ENCODE measurements at regions not wholly inside any gene's neighbourhood (a gene's known extent, or its start where the extent isn't known, plus 50 kb on each side); places are given as distances from the start of the nearest gene placed in this dataset.
"Not testable (repeated sequence)": the region's sequence is repeated elsewhere in the genome, so short reads cannot be mapped to it uniquely, and the experiment has no call there.

DNA sequence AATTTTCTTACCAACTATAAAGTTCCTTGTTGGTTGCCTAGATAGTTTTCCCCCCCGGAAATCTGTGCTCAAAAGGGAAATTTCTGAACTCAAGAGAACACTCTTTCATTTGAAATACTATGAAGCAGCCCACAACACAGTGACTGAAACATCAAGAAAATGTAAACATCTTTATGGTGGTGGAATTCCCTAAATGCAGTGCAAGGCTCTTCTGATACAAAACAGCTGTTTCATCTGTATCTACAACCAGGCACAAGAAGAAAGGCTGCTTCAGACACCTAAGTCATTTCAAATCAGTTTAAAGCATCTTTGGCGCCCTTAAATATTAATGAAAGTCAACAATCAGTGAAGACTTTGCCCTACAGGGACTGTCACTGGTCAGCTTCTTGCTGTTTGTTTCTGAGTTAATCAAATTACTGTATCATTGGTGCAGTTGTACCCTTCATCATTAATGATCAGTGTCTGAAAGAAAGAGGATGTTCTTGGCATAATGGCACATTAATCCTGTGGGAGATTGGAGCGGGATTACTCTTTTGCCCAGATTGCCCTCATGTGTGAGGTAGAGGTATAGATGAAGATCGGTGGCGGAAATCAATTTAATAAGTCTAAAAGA lies 947.0 kb downstream of the NR2F1-AS1 start:
- Histone ChIP-seq H3K4me1 (no peaks in the 10 kb centered on the region), H3K9me3 (no peaks in the 10 kb centered on the region), H3K4me3 (replicated peaks in 1 of 3) (no peak overlapping the region), H3K36me3 (no peaks in the 10 kb centered on the region), H3K27me3 (no peaks in the 10 kb centered on the region), H3K27ac (no peak overlapping the region)
- TF ChIP-seq, protein P1, sequence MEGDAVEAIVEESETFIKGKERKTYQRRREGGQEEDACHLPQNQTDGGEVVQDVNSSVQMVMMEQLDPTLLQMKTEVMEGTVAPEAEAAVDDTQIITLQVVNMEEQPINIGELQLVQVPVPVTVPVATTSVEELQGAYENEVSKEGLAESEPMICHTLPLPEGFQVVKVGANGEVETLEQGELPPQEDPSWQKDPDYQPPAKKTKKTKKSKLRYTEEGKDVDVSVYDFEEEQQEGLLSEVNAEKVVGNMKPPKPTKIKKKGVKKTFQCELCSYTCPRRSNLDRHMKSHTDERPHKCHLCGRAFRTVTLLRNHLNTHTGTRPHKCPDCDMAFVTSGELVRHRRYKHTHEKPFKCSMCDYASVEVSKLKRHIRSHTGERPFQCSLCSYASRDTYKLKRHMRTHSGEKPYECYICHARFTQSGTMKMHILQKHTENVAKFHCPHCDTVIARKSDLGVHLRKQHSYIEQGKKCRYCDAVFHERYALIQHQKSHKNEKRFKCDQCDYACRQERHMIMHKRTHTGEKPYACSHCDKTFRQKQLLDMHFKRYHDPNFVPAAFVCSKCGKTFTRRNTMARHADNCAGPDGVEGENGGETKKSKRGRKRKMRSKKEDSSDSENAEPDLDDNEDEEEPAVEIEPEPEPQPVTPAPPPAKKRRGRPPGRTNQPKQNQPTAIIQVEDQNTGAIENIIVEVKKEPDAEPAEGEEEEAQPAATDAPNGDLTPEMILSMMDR (IDR thresholded peaks at IDR 0.05) = no peak
- WGBS, 2 donors = 90 to 91% methylated on average over 5 of the region's 5 CpGs
- DNase-seq = no peak
- intact Hi-C loops (cut with DNase I) = no loop called here

DNA sequence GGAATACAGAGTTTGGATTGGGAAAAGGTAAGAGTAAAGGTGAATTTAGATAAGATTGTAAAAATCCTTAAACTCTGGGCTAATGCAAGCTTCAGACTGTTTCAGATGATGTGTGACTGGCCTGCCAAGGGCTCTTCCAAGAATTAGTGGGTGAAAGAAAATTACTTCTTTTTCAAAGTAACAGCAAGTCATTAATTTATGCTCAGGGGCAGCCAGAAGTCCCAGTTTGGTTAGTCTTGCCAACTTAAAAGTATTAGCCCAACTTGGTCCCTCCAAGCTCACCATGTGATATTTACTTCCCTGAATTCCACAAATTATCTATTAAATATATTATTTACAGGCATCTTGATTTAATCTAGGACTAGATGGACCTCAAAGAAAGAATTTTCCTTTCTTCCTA lies 947.8 kb downstream of the NR2F1-AS1 start:
- no peak overlapping the region for H3K27ac ChIP-seq

DNA sequence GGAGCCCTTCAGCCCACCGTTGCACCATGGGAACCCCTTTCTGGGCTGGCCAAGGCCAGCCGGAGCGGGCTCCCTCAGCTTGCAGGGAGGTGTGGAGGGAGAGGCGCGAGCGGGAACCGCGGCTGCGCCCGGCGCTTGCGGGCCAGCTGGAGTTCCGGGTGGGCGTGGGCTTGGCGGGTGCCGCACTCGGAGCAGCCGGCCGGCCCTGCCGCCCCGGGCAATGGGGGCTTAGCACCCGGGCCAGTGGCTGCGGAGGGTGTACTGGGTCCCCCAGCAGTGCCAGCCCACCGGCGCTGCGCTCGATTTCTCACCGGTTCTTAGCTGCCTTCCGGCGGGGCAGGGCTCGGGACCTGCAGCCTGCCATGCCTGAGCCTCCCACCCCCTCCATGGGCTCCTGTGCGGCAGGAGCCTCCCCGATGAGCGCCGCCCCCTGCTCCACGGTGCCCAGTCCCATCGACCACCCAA lies 949.8 kb downstream of the NR2F1-AS1 start:
- WGBS, 2 donors = 94 to 97% methylated on average over 11 to 21 of the region's 37 CpGs
- not testable (repeated sequence) for DNase-seq, H3K27ac ChIP-seq

More for the DNA sequence above, 947.8 kb downstream of the NR2F1-AS1 start:
- intact Hi-C loops (cut with DNase I) = no loop called here
- TF ChIP-seq POLR2A (IDR thresholded peaks at IDR 0.05) = no peak
- TF ChIP-seq, protein P1 (IDR thresholded peaks at IDR 0.05) = no peak
- Histone ChIP-seq H3K27me3 (no peaks in the 10 kb centered on the region), H3K4me1 (no peaks in the 10 kb centered on the region), H3K36me3 (no peaks in the 10 kb centered on the region), H3K9me3 (no peaks in the 10 kb centered on the region), H3K4me3 (replicated peaks in 1 of 3) (no peak overlapping the region)
- DNase-seq = no peak

DNA sequence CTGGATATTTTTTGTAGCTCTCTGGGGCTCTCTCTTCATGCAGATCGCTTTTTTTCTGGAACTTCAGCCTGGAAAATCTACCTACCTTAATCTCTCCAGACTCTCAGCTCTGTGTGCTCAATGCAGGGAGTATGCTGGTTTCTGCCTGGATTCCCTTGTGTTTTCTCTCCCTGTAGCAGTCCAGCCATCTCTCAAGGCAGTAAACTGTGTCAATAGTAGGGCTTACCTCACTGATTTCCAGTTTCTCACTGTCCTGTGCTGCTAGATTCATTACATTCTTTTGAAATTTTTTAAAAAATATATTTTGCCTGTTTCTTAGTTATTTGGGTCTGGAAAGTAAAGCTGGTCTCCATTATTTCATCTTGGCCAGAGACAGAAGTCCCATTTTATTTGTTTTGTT lies 951.4 kb downstream of the NR2F1-AS1 start:
- intact Hi-C loops (cut with DNase I) = no loop called here
- H3K27me3 ChIP-seq = no peaks in the 10 kb centered on the region
- WGBS, 2 donors = 85 to 92% methylated on average over 1 of the region's 1 CpG

More for the DNA sequence above, 949.8 kb downstream of the NR2F1-AS1 start:
- H3K4me1 ChIP-seq; intact Hi-C loops (cut with DNase I); H3K27me3 ChIP-seq; H3K4me3 ChIP-seq (replicated peaks in 1 of 3); H3K9me3 ChIP-seq; H3K36me3 ChIP-seq: not testable (repeated sequence)

DNA sequence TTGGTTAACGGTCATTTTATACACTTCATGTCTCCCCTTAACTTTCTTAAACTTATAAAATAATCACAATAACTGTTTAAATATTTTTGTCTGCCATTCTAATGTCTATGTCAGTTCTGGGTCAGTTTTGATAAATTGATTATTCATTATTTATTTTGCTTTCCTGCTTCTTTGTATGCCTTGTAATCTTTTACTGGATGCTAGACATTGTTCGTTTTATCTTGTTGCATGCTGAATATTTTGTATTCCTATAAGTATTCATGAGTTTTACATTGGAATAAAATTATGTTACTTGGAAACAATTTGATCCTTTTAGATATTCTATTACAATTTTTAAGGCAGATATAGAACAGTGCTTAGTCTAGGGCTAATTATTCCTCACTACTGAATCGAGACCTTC lies 952.0 kb downstream of the NR2F1-AS1 start:
- no peak overlapping the region for H3K4me3 ChIP-seq (replicated peaks in 1 of 3)
- no peaks in the 10 kb centered on the region for H3K36me3 ChIP-seq
- TF ChIP-seq, protein P1 (IDR thresholded peaks at IDR 0.05) = no peak
- TF ChIP-seq POLR2A (IDR thresholded peaks at IDR 0.05) = no peak
- WGBS, 2 donors = 87 to 95% methylated on average over 3 of the region's 3 CpGs
- H3K27me3 ChIP-seq = no peaks in the 10 kb centered on the region
- no peaks in the 10 kb centered on the region for H3K9me3 ChIP-seq
- DNase-seq = no peak
- intact Hi-C loops (cut with DNase I) = no loop called here
- H3K27ac ChIP-seq = no peak overlapping the region
- H3K4me1 ChIP-seq = no peaks in the 10 kb centered on the region

More for the DNA sequence above, 951.4 kb downstream of the NR2F1-AS1 start:
- Histone ChIP-seq H3K9me3 (no peaks in the 10 kb centered on the region), H3K36me3 (no peaks in the 10 kb centered on the region), H3K27ac (no peak overlapping the region), H3K4me3 (replicated peaks in 1 of 3) (no peak overlapping the region), H3K4me1 (no peaks in the 10 kb centered on the region)
- no peak for DNase-seq
- TF ChIP-seq, protein P1 (IDR thresholded peaks at IDR 0.05) = no peak
- no peak for TF ChIP-seq POLR2A (IDR thresholded peaks at IDR 0.05)

Measured in thyroid gland (tissue), 4 donors.